Stimulated activated CD4-positive, alpha-beta T cell treated with anti-CD3 and anti-CD28 coated beads, Interleukin-4, amount 100 ng/mL, for 1 hour (primary cell): ENCODE measurements at regions not wholly inside any gene's neighbourhood (a gene's known extent, or its start where the extent isn't known, plus 50 kb on each side); places are given as distances from the start of the nearest gene placed in this dataset.

Experiments
- DNase-seq: peaks from one replicate; pipeline ENCODE4 v3.0.0-alpha.2; 2020

DNA sequence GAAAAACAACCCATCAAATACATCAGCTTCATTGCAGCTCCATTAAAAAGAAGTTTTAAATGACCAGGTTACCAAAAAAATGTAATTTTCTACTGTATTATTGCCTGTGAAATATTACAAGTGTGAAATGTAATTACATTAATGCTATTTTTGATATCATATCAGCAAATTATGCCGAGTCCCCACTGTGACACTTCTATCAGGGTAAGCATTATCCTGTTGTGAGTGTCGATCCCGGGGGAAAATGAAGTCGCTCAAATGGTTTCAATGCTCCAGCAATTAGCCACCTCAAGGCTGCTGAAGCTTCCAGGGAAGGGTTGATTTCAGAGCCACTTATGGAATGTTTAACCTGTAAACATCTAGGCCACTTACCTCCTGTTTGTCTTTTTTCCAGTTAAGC, 70.4 kb downstream of the RCN1 start:
- no peak for DNase-seq

GRCh38 chr11:32162351-32162750, 71.5 kb downstream of the RCN1 start:
- no peak for DNase-seq

DNA sequence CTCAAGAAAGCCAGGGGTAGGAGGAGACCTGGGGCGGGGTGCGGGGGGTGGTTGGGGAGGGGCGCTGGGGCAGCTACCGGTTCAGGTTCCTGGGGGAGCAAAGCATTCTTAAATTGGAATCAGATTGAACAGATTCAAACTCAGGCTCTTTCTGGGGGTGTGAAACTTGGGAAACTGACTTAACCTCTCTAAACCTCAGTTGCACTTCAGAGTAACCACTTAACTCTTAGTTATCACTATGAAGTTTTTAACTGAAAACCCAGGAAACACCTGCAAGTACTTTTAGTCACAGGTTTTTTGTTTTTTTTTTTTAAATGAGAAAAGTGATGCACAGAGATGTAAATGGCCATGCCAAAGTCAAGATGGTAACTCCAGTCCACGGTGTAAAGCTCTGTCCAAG, 72.0 kb downstream of the RCN1 start:
- no peak for DNase-seq

DNA sequence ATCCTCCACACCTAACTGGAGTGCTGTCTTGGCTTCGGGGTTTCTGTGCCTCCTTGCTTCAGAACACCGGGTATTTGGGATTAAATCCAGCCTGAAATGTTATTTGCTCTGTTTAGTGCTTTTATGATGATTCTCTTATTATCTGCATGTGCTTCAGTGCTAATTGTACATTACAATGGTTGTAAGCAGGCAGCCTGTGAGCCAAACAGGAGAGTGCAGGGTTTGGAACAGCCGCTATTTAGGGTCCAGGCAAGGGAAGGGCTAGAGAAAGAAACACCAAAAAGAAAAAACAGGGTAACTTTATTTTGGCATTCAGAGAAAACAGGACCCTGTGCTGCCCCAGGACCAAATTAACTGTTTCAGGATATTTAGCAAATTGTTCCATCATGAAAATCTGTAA, 72.7 kb downstream of the RCN1 start:
- DNase-seq, result no peak

DNA sequence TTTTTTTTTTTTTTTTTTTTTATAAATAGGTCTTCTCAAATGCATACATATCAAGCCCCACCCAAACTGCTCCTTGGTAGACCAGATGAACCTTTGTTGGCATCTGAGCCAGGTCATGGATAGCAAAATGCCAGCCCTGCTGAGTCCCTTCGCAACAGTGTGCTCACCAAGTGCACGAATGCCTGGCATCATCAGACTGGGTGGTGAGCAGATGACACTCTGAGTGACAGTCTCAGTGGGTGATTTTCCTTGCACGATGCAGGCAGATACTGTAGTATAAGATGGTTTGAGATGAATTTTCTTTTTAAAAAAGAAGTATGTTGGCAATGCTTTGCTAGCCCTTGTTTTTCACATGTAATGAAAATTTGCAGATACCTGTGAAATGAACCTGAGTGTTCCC, 74.0 kb downstream of the RCN1 start:
- no peak for DNase-seq

GRCh38 chr11:32168924-32169323, 78.0 kb downstream of the RCN1 start:
- DNase-seq, result no peak

DNA sequence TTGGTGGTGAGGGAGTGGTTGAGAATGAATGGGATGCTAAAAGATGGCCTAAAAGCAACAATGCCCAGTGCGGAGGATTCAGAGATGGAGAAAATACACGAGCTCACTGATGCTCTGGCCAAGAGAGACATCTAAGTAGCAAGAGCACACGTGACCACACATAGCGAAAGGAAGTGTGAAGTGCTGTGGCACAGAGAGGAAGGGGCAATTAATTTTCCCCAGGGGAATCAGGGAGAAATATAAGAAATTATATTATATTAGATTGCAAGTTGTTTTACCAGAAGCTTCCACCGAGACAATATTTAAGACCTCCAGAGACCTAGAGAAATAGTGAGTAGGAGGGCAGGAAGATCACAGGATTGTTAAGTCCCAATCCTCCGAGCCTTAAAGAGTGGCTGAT, 80.6 kb downstream of the RCN1 start:
- DNase-seq, result no peak

DNA sequence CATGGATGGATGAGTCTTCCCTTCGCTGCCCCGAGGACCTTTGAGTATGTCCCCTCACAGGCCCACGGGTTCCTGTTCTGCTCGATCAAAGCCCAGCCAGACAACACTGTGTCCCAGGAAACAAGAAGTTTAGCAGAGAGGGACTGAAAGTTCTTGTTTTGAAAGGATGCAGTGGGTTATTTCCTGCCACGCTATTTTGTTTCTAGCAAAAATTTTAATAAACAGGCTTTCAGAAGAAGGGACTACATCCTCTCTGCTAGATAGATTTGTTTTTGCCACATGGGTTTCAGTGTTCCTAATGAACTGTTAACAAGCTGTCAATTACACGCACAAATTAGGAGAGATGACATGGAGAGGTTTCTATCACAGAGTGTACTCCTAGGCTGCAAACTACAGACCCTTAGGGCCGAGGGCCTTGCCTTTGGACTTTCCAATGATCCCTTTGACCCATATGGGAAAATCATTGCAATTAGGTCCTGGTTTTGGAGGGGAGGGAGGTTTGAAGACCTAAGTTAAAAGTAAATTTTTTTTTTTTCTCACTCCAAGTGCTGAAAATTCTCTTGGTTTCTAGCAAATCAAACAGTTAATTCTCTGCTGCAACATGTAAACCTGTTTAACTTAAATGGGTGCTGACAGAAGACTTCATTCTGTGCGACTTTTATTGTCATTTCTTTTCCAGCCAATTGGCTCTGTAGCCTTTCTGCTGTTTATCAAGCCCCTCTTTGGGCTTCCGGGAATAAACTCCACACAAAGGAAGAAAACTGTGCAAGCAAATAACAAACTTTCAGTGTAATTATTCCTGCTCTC, 81.4 kb downstream of the RCN1 start:
- DNase-seq, result no peak

- peak; percentile 6 for DNase-seq
These were observed 82.3 kb downstream of the RCN1 start for GRCh38 chr11:32172848-32173834.

GRCh38 chr11:32173977-32174376, 83.1 kb downstream of the RCN1 start:
- no peak for DNase-seq

- peak; percentile 66 for DNase-seq
These were observed 85.5 kb downstream of the RCN1 start for GRCh38 chr11:32176223-32176934.

DNA sequence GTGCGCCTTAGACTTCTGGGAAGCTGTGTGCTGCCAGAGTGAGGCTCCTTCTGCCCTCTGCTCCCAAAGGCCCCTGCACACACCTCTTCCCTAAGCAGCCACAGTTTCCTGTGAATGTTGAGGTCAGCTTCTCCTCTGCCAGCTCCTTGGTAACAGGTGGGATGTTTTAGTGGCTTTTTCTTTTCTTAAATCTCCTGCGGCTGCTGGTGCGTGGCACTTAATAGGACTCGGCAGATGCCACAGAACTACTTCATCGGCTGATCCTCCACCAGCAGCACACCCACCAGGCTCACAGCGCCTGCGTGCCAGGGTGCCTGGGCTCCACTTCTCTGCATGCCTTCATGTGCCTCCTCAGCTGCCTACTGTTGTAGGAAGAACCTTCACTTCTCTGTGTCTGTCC, 87.8 kb downstream of the RCN1 start:
- DNase-seq, result no peak

DNA sequence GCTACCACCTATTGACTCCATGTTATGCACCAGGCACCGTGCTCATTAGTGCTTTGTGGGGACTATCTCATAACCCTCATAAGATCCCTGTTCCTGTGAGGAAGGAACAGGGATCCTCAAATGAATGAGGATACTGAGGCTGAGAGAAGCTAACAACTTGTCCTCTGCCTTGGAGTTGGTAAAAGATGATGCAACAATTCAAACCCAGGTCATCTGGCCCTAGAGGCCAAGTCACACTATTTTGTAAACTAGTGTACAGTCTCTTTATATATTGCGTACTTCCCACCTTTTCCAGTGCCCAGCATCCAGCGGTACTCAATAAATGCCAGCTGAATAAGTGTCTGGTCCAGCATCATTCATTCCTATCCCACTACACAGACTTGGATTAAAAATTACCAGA, 92.6 kb downstream of the RCN1 start:
- DNase-seq, result no peak

DNA sequence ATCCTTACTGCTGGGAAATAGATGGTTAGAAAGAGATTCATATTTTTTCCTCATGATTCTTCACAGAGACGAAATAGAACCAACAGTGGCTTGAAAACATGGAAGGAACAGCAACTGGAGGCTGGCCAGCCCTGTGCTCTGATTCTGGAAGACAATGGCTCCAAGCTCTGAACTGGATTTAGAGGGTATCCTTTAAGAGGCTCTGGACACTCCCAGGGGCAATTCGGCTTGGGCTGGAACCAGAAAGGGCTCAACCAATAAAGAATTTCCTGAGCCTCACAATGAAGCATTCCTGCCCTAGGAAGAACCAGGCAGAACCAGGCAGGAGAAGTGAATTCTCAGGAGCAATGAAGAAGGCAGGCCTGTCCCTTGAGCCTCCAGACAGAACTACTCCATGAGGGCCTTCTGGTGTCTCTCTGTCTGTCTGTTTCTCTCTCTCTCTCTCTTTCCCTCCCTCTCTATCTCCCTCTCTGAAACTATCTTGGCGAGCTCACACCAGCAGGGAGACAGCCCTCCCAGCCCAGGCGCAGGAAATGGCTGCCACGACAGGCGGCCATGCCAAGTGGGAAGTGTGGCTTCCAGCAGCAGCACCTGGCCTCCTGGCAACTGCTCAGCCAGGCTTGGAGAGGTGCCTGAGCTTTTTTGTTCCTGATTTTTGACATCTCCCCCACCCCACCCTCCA, 93.3 kb downstream of the RCN1 start:
- DNase-seq, result no peak

DNA sequence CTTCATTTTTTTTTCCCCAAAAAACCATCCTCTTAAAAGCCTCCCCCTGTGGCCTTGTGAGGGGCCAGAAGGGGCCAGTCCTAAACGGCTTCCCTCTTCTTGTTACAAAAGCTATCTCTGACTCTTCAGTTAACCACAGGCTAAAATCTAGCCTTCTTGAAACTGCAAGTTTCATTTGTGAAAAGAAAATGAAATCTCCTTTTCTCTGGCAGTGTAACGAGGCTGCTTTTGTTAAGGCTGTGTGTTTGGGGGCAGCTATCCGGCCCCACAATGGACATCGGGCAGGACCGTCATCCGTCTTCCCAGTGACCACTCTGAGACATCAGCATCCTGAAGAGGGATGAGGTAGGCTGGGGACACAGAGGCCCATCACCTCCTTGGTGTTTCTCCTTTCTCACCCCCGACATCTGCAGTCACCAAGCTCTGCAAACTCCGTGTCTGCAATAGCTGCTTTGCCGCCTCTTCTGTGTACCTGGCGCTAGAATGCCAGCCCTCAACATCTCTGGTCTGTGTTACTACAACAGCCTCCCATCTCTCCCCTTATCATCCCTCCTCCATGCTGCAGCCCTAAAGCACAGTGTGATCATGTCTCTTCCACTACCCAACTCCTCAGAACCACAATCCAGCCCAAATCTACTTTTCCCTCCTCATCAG, 94.0 kb downstream of the RCN1 start:
- DNase-seq, result no peak

DNA sequence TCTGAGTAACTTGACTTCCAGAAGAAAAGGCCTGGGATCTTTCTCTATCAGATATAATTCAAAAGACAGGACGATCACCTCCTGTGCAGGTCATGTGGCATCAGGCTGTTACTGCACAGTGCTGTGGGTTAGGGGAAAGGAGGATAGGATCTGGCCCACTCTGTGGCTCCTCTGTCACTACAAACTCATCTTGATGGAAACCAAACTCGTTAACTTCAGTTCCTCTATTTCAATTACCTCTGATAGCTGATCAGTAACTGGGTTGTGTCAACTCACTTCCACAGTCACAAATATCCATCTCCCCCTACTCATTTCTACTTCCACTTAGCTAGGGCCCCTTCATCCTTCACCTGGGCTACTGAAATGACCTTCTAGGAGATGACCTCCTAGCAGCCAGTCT, 95.2 kb downstream of the RCN1 start:
- no peak for DNase-seq

DNA sequence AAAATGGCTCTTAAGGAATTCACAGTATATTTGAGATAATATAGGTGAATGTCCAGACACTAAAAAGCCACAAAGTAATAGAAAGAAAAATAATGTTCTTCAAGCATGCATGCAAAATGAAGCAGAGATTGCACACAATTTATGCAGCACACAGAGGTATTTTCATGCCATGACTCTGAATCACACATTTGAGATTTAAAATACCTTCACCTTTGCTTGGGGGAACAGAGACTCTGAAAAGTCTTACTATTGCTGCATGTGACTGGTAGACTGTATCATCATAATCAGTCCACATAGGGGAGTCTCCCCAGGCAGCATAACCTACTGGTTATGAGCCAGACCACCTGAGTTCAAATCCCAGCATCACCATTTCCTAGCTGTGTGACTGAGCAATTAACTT, 96.2 kb downstream of the RCN1 start:
- DNase-seq, result no peak

GRCh38 chr11:32188785-32189184, 97.9 kb downstream of the RCN1 start:
- no peak for DNase-seq

DNA sequence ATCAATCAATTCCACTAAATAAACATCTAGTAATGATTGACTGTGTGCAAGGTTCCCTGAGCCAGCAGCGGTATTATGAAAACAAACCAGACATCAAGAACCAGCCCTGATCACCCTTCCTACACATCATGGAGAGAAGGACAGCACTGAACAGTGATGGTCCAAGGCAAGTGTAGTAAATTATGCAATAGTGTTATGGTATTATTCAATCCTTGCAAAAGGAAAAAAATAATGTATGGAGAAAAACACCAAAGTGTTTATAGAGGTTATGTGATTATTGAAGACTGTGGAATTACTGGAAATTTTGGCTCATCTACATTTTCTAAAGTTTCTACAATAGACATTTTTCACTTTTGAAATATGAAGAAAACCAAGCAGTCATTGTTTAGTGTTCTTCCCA, 105.3 kb downstream of the RCN1 start:
- DNase-seq, result no peak

DNA sequence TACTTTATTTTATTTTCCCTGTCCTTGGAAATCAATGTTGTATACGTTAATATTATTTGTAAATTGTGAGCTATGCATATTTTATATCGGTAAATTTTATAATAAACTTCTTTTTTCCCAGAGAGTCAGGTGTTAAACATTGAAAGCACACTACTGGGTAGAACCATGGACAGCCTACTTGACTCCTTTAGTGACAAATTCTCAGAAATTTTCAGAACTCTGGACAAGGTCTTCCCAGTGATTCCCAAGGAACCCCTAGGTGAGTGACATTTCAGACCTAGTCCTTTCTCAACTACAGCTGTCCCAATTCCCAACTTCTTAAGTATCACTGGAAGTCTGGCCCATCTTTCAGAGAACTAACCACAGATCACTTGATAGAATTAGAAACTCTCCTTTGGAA, 107.2 kb downstream of the RCN1 start:
- no peak for DNase-seq

- DNase-seq, result no peak
These were observed 109.4 kb downstream of the RCN1 start for GRCh38 chr11:32200136-32200847.

DNA sequence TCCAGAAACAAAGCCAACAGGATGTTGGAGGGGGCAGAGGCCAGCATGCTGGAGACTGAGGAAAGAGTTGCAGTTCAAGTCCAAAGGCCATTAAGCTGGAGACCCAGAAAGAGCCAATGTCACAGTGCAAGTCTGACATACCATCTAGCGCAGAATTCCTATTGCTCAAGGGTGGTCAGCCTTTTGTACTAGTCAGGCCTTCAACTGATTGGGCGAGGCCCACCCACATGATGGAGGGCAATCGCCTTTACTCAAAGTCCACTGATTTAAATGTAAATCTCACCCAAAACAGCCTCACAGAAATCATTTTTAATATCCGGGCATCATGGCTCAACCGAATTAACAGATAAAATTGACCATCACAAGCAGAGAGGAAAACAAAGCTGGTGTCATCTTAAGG, 113.9 kb downstream of the RCN1 start:
- DNase-seq, result no peak
